GF-D8 (cell line): ENCODE measurements at regions not wholly inside any gene's neighbourhood (a gene's known extent, or its start where the extent isn't known, plus 50 kb on each side); places are given as distances from the start of the nearest gene placed in this dataset.
"Not testable (repeated sequence)": the region's sequence is repeated elsewhere in the genome, so short reads cannot be mapped to it uniquely, and the experiment has no call there.

Source experiments
- DNase-seq: peaks from one replicate; lab custom pipeline; 2025; lab: John Stamatoyannopoulos, UW

GRCh38 chr2:238723740-238724320 is 124.1 kb upstream of the TWIST2 start:
- DNase-seq, result not testable (repeated sequence)

DNA sequence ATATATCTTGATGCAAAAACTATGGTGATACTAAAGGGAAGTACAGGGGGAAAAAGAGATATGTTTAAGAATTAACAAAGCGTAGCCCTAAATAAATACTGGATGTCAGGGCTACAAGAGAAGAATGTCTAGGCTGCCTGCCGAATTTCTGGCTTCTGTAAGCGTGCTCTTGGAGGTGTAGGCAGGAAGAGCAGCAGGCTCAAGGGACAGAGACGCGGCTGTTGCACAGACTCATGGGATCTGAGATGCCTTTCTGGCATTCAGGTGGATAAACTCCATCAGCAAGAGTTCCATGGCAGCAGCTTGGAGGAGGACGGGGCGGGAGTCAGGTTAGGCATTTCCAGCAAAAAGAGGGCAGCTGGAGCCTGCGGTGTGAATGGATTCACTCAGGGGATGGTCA is 123.2 kb upstream of the TWIST2 start:
- no peak for DNase-seq

- DNase-seq, result no peak
Observed at GRCh38 chr2:238725298-238725697, 122.6 kb upstream of the TWIST2 start.

DNA sequence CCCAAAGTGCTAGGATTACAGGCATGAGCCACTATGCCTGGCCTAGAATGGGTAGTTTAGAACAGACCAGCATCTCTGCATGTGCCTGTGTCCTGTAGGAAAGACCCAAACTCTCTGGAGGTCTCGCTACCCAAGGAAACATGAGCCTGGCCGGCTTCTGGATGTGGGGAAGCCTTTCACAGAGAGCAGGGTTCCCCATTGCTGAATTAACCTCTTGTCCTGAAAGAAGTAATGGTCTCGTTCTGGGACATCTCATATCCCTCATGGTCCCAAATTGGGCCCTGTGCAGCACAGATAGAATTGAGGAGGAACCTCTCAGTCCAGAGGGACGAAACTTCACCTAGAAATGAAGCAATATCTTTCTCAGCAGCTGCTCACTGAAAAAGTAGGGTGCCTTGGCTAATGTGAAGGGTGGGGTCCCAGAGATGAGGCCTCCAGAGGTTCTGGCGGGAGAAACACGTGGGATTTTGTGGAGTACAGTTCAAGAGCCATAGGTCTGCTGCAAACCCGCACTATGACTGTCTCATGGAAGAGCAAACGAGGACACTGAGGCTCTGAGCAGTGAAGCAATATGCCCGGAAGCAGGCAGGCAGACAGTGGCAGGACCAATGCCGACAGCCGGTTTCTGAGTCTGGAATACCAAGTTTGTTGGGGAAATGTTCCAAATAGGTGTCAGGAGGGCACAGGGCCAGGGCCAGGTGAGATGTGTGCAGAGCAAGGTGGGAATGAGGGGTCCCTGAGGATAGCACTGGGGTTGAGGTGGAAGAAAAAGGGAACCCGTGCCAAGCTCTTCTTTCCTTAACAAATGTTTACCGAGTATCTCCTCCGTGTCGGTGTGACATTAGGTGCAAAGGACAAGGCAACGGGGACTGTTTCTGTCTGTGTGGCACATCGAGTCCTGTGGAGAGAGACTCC is 121.0 kb upstream of the TWIST2 start:
- no peak for DNase-seq

DNA sequence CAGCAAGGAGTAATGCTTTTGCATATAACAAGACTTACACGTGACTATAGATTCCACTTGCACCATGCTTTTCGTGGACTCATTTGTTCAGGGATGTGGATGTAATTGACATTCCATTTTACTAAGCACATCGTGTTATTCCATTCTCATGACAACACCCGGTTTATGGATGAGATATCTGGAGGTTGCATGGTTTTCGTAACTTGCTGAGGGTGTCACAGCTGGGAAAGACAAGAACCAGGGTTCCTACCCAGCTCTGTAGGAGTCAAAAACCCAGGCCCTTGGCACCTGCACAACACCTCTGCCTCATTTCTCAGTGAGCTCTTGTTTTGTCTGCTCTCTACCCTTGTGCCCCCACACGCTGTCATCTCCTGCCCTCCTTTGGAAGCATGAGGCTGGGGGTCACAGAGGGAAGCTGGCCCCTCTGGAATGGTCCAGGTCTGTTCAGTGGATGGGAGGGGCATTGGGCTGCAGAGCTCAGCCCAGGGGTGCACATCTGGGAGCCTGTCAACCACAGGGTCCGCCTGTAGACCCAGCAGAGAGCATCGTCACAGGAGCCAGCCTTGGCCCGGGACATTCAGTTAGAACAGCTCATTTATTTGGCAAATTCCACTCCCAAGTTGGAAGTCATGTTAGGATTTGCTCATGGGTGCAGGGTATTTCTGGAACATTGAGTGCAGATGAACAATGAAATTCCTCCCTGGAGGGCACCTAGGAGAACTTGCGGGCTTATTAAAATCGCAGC is 120.1 kb upstream of the TWIST2 start:
- no peak for DNase-seq

DNA sequence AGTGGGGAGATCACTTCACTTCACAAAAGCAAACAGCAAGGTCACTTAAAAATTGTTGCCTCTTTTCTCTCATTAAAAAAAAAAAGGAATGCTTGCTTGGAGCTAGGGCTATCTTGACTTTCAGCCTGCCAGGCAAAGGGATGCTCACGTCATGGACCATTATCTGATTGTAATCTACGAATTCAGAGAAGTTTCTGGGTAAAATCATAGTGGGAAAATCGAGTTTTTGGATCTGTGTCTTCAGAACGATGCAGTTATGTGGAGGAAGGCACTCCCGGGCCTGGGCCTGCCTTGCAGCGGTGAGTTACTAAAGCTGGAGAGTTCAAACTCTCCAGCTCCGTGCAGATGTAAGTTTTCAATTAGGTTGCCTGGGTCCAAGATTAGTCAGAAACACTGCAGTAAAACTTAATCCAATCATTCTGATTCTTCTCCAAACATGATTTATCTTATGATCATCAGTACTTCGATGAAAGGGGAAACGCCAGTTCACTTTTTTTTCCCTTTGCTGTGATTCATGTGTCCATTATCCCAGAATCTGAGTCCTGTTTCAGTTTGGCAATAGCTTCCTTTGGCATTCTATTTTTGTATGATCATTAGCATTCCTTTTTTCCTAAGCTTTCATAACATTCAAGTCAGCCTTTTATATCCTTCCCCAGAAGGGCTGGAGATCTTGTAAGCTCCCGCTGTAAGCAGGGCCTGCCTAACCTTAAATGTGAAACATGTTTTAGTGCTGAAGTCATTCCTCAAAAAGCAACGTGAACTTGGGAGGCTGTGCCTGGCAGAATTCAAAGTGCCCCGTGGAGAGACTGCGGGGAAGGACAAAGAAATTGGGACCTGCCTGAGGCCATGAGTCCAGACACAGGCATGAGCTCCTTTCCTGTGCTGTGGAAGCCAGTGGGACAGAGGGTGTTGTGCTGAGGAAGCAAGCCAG is 119.3 kb upstream of the TWIST2 start:
- DNase-seq, result no peak

DNA sequence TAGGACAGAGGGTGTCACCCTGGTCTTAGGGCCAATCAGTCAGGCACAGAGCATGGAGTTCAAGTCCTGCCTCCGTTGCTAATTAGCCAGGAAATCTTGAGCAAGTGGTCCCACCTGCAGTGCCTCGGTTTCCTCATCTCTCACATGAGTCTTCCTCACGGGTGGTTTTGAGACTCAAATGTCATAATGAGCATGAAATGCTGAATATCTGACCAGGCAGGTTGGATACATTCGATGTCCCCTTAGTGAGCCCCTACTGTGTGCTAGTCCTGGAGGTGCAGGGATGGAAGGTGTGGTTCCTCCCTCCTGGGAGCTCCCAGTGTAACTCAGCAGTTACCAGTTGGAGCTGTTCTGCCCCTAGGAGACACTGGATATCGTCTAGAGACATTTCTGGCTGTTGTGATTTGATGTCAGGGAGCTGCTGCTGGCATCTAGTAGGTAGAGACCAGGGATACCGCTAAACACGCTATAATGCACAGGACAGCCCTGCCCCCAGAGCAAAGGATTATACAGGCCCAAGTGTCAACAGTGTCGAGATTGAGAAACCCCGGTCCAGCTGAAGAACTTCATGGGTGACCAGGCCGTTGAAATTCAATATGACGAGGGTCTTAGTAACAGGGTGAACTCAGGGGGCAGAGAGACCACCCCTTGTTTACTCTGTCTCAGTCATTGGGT is 118.5 kb upstream of the TWIST2 start:
- DNase-seq, result no peak

DNA sequence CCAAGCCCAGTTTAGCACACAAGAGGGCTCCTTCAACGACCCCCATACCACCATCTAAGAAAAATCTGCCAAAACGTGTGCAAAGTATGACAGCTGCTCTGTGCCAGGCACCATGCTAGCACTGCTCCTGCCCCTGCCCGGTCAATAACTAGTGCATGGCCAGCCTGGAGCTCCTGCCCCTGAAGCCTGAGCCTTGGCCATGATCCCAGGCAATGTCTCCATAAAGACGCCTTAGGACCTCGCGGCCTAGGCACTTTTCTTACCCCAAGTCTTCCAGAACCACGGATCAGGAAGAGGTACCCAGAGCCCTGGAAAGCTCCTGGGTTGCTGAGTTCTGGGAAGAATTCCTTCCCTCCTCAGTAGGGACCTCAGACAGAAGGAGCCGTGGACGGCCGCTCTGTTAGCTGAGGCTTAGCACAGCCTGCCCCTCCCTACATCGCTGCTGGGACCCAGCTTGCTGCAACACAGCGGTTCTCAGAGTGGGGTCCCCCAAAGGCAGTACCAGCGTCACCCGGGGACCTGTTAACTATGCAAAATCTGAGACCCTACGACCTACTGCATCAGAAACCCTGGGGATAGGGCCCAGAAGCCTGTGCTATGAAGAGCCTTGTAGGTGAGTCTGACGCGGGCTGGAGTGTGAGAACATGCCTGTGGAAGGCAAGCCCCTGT is 117.8 kb upstream of the TWIST2 start:
- DNase-seq, result no peak

GRCh38 chr2:238730881-238731280 is 117.0 kb upstream of the TWIST2 start:
- DNase-seq, result no peak

- peak; percentile 61 for DNase-seq
Observed at GRCh38 chr2:238731961-238732360, 115.9 kb upstream of the TWIST2 start.

DNA sequence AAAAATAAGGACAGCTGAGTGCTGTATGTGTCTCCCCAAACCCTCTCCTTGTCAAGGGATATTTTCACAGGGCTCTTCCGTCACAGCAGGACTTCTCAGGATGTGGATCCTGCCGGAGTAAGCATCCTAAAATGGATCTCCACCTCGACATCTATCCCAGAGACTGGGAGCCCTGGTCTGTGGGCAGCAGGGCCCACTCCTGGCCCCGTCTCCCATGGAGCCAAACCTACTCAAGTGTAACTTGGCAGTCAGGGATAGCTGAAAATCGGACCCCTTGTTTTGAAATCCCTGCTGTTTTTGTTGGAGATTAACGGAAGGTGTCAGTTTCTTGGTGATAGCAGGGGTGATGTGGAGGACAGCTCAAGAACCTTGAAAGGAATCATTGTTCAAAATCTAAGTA is 109.0 kb upstream of the TWIST2 start:
- no peak for DNase-seq

- DNase-seq, result no peak
Observed at GRCh38 chr2:238739668-238740067, 108.2 kb upstream of the TWIST2 start.

DNA sequence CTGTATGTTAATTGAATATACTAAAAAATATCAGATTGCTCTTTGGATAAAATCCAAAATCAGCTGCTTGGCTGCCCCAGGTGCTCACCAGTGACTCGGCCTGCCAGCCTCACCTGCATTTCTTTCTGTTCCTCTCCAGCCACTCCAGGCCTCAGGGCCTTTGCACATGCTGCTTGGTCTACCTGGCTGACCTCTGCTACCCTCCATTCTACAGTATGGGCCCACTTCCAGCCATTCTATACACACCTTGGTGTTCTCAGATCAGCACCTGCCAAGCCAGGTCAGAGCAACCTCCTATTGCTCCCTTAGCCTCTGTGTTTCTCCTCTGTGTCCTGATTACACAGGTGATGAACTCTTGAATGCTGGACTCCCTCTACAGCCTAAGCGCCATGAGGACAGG is 106.6 kb upstream of the TWIST2 start:
- no peak for DNase-seq

DNA sequence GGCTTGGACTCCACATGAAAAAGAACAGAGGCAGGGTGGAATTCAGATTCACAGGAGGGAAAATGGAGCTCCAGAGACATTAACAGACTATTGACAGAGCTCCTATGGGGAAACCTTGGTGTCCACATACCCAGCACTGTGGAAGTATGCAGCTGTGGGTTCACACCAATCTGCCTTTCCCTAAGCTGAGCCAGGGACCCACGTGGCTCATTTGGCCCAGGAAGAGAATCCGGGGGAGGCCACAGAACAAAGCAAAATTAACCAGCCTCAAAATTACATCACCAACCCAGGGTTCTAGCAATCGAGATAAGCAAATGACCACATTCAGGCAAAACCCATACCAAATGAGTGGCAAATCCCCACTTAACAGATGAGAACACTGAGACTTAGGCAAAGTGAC is 105.8 kb upstream of the TWIST2 start:
- DNase-seq, result no peak

- no peak for DNase-seq
Observed at GRCh38 chr2:238742664-238743063, 105.2 kb upstream of the TWIST2 start.

DNA sequence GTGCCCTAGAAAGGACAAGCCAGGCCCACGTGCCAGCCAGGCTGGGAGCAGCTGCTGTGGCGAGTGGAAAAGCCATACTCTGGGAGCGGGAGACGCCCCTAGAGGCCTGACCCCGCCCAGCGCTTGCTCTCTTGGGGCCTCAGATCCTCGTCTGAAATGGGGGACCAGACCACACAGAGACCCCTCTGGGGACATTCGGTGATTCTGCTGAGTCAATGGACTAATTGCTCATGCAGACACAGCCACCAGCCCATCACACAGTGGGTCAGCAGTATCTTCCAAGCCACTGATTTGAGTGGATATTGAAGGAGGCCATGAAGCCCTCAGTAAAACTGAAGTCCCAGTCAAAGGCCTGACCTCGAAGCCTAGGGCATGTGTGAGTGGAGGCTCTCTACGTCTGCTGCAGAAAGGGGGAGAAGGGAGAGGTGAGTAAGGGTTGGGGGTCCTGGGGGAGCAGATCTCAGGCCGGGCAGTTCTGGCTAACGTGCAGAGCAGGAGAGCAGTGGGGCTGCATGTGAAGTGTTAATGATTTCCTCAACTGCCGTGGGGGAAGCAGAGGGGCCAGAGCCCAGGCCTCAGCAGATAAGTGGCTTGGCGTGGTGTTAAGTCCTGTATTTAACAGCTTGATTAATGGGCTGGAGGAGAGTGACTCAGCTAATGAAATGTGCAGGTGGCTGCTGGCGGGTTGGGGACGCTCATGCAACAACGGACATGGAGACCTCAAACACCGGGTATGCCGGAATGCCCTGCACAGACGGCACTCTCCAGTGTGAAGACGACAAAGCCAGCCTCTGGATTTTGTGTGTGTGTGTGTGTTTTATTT is 104.4 kb upstream of the TWIST2 start:
- no peak for DNase-seq

DNA sequence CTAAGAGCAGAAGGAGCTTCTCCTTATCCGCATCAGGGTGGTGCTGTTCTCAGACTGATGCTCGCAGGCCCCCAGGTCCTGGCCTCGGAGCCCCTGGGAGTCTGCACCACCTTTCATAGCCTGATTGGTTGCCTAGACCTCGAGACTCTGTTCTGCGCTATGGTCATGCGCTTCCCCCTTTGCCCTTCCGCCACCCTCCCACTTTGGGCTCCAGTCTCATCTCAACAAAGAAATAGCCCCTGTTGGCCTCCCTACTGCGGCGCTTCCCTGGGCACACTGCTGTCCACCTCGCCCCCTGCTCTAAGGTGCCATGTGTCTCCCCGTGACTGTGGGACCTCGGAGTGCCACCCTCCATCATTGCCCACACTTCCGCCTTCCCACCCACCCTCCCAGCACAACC is 102.9 kb upstream of the TWIST2 start:
- DNase-seq, result no peak

- DNase-seq, result no peak
Observed at GRCh38 chr2:238745997-238746396, 101.9 kb upstream of the TWIST2 start.

- no peak for DNase-seq
Observed at GRCh38 chr2:238747114-238747513, 100.8 kb upstream of the TWIST2 start.

DNA sequence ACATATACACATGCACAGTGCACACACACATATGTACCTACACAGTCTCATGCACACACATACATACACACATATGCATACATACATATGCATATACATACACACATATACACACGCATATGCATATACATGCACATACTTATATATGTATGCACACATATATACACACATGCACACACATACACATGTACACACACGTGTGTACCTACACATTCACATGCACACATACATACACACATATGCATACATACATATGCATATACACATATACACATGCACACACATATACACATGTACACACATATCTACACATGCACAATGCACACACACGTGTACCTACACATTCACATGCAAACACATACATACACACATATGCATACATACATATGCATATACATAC is 100.3 kb upstream of the TWIST2 start:
- DNase-seq, result no peak
